Breast epithelium (tissue), 4 donors: ENCODE measurements at regions not wholly inside any gene's neighbourhood (a gene's known extent, or its start where the extent isn't known, plus 50 kb on each side); places are given as distances from the start of the nearest gene placed in this dataset.

Source experiments
- DNase-seq, 2 donors: peaks; one replicate each; pipeline ENCODE4 v3.0.0-alpha.2; 2019; ENCODE audit warnings: low spot score in 2 of 2
- H3K27ac ChIP-seq, 2 donors: fragments of 200-600 bp; sonication (generic) in 1 of 2; one replicate each; pipeline ENCODE4 v1.5.1; 2016 to 2019; ENCODE audit warnings: mild to moderate bottlenecking in 1 of 2
- H3K27me3 ChIP-seq, 2 donors: fragments of 200-600 bp; sonication (generic) in 1 of 2; one replicate each; pipeline versions ENCODE4 v1.5.1 to v1.6.0; 2017 to 2019; ENCODE audit warnings: control low read depth in 1 of 2, mild to moderate bottlenecking in 1 of 2
- H3K36me3 ChIP-seq: fragments of 200-600 bp; one replicate; pipeline ENCODE4 v1.5.1; 2019
- H3K4me1 ChIP-seq, 2 donors: fragments of 200-600 bp; sonication (generic); one replicate each; pipeline ENCODE4 v1.5.1; 2016 to 2019; ENCODE audit warnings: control low read depth in 1 of 2
- H3K4me3 ChIP-seq, 3 donors: fragments of 200-600 bp; sonication (generic); 1 replicate in 2 of 3; 2 replicates in 1 of 3; pipeline ENCODE4 v1.5.1; 2016 to 2019; ENCODE audit warnings: mild to moderate bottlenecking in 3 of 3, moderate library complexity in 2 of 3
- H3K9me3 ChIP-seq, 2 donors: fragments of 200-600 bp; sonication (generic) in 1 of 2; one replicate each; pipeline ENCODE4 v1.5.1; 2016 to 2019; ENCODE audit warnings: control low read depth in 1 of 2
- POLR2A ChIP-seq: fragments of 450-650 bp; IDR thresholded peaks from one replicate; pipeline ENCODE4 v1.6.1; 2016; ENCODE audit warnings: antibody characterized with exemption, mild to moderate bottlenecking, moderate library complexity
- POLR2AphosphoS5 ChIP-seq, 3 donors: sonication (generic); formaldehyde crosslinking; IDR thresholded peaks; one replicate each; pipeline ENCODE4 v1.6.1; 2017; ENCODE audit warnings: antibody characterized with exemption in 3 of 3
- intact Hi-C: fragments of 100-400 bp; cut with DNase I; formaldehyde crosslinking; loops from one replicate; pipeline ENCODE4 v1.15.1; 2023; ENCODE audit warnings: low total_unique reads
- TF ChIP-seq, protein P1 (sequence below), 3 donors: fragments of 450-650 bp; IDR thresholded peaks; one replicate each; pipeline ENCODE4 v1.5.1; 2016 to 2017; ENCODE audit warnings: antibody characterized with exemption in 3 of 3, mild to moderate bottlenecking in 3 of 3, moderate library complexity in 3 of 3

- no peak for DNase-seq
- Histone ChIP-seq H3K36me3 (no peaks in the 10 kb centered on the region), H3K27me3 (peaks cover 0 to 3% of the 10 kb centered on the region in 2 donors), H3K9me3 (no peaks in the 10 kb centered on the region), H3K4me3 (no peak overlapping the region), H3K4me1 (no peaks in the 10 kb centered on the region), H3K27ac (no peak overlapping the region)
- TF ChIP-seq POLR2AphosphoS5 (IDR thresholded peaks at IDR 0.05) (no peak), POLR2A (no peak)
- TF ChIP-seq, protein P1, sequence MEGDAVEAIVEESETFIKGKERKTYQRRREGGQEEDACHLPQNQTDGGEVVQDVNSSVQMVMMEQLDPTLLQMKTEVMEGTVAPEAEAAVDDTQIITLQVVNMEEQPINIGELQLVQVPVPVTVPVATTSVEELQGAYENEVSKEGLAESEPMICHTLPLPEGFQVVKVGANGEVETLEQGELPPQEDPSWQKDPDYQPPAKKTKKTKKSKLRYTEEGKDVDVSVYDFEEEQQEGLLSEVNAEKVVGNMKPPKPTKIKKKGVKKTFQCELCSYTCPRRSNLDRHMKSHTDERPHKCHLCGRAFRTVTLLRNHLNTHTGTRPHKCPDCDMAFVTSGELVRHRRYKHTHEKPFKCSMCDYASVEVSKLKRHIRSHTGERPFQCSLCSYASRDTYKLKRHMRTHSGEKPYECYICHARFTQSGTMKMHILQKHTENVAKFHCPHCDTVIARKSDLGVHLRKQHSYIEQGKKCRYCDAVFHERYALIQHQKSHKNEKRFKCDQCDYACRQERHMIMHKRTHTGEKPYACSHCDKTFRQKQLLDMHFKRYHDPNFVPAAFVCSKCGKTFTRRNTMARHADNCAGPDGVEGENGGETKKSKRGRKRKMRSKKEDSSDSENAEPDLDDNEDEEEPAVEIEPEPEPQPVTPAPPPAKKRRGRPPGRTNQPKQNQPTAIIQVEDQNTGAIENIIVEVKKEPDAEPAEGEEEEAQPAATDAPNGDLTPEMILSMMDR (IDR thresholded peaks at IDR 0.05), result no peak
- intact Hi-C loops, result loop anchor here (5.0 kb wide), 1 partner anchor 710 kb away; no protein-coding TSS in a partner anchor
Measured at GRCh38 chr20:24112360-24112759, 123.8 kb upstream of the GGTLC1 start.

DNA sequence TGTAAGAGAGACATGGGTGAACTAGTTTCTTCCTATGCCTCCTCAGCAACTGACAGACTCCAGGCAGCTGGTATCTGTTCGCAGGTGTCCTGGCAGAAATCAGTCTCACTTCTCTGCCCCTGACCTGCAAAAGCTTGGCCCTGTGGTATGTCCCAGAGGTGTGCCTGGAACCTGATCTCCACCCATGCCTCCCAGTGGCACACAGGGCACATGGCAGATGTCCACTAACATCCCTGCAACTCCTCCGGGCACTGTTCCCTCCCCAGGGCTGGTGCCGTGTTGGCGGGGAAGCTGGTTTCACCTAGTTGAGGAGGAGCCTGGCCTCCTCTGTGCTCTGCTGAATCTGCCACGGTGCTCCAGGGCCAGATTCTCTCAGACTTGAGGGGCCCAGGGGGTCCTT, 123.3 kb upstream of the GGTLC1 start:
- no peak overlapping the region for H3K27ac ChIP-seq
- no peak for TF ChIP-seq POLR2AphosphoS5 (IDR thresholded peaks at IDR 0.05)
- no peak for TF ChIP-seq POLR2A
- H3K4me3 ChIP-seq, result no peak overlapping the region
- H3K9me3 ChIP-seq, result no peaks in the 10 kb centered on the region
- no peaks in the 10 kb centered on the region for H3K4me1 ChIP-seq
- H3K27me3 ChIP-seq, result peaks cover 0 to 3% of the 10 kb centered on the region in 2 donors
- no peaks in the 10 kb centered on the region for H3K36me3 ChIP-seq
- DNase-seq, result no peak
- intact Hi-C loops, result loop anchor here (5.0 kb wide), 1 partner anchor 710 kb away; no protein-coding TSS in a partner anchor

DNA sequence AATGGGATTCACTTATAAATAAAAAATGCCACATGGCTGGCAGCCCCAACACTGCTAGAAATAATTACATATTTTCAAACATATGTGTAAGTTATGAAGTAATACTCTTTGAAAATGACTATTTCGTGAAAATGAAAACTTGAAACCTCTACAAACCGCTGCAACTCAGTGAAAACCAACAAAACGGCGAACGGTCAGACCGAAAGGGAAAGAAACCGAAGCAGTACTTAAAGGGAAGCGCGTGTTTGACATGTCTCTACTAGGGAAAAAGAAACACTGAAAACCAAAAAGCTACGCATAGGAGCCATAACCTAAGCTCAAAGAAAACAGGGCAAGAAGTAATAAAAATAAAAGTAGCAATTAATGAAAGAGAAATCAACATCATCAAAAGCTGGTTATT, 121.0 kb upstream of the GGTLC1 start:
- H3K4me3 ChIP-seq, result no peak overlapping the region
- H3K27ac ChIP-seq, result no peak overlapping the region
- H3K9me3 ChIP-seq, result no peaks in the 10 kb centered on the region
- H3K4me1 ChIP-seq, result no peaks in the 10 kb centered on the region
- H3K27me3 ChIP-seq, result peaks cover 0 to 3% of the 10 kb centered on the region in 2 donors
- intact Hi-C loops, result no loop called here
- H3K36me3 ChIP-seq, result no peaks in the 10 kb centered on the region
- DNase-seq, result no peak
- no peak for TF ChIP-seq POLR2A
- TF ChIP-seq, protein P1 (IDR thresholded peaks at IDR 0.05), result no peak
- no peak for TF ChIP-seq POLR2AphosphoS5 (IDR thresholded peaks at IDR 0.05)

GRCh38 chr20:24109008-24109407, 120.4 kb upstream of the GGTLC1 start:
- Histone ChIP-seq H3K4me3 (no peak overlapping the region), H3K36me3 (no peaks in the 10 kb centered on the region), H3K9me3 (no peaks in the 10 kb centered on the region), H3K4me1 (no peaks in the 10 kb centered on the region), H3K27me3 (peaks cover 0 to 3% of the 10 kb centered on the region in 2 donors), H3K27ac (no peak overlapping the region)
- TF ChIP-seq, protein P1 (IDR thresholded peaks at IDR 0.05), result no peak
- TF ChIP-seq POLR2A (no peak), POLR2AphosphoS5 (IDR thresholded peaks at IDR 0.05) (no peak)
- no peak for DNase-seq
- intact Hi-C loops, result no loop called here

DNA sequence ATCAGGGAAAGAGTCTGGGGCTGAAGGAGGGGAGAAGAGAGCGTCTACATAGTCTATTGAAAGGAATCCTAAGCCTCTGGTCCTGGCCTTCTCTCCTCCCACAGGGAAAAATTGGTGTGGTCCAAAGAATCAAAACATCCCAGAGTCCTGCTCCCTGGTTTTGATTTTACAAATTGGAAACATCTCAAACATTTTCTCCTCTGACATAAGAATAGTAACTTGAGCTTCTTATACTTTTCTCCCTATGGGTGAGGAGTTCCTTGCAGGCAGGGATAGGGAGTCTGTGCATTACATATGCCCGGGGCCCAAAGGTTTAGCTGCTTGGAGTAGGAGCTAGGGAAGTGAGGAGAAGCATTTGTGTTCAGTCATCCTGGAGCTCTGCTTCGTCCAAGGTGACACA, 120.0 kb upstream of the GGTLC1 start:
- Histone ChIP-seq H3K27me3 (peaks cover 0 to 3% of the 10 kb centered on the region in 2 donors), H3K9me3 (no peaks in the 10 kb centered on the region), H3K36me3 (no peaks in the 10 kb centered on the region), H3K4me3 (no peak overlapping the region), H3K27ac (no peak overlapping the region), H3K4me1 (no peaks in the 10 kb centered on the region)
- intact Hi-C loops, result no loop called here
- DNase-seq, result no peak
- TF ChIP-seq, protein P1 (IDR thresholded peaks at IDR 0.05), result no peak
- TF ChIP-seq POLR2A (no peak), POLR2AphosphoS5 (IDR thresholded peaks at IDR 0.05) (no peak)
